ENCODE measurements at regions not wholly inside any gene's neighbourhood (a gene's known extent, or its start where the extent isn't known, plus 50 kb on each side); places are given as distances from the start of the nearest gene placed in this dataset.

DNA sequence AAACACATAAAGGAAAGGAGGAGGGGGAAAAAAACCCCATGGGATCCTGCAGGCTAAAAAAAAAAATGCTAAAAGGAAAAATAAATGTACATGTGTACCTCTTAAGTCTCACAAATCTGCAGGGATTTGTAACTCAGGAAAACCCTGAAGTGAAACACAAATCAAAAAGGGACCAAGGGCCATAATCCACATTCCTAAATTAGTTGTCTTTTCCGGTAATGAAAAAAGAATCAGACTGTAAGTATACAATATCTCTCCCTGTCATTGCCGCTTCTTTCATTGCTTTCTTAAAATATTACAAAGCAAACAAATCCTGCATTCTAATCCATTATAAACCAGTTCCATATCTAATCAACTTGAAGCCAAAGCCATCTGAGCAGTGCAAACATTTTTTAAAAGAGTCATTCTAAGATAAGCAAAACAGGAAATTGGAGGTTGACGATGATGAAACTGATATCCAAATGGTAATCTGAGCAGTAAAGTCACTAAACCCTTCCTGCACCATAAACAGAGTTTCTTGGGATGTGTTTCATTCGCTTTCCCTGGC is 58.7 kb upstream of the SIM2 start (continued):
- TF ChIP-seq, protein P1, sequence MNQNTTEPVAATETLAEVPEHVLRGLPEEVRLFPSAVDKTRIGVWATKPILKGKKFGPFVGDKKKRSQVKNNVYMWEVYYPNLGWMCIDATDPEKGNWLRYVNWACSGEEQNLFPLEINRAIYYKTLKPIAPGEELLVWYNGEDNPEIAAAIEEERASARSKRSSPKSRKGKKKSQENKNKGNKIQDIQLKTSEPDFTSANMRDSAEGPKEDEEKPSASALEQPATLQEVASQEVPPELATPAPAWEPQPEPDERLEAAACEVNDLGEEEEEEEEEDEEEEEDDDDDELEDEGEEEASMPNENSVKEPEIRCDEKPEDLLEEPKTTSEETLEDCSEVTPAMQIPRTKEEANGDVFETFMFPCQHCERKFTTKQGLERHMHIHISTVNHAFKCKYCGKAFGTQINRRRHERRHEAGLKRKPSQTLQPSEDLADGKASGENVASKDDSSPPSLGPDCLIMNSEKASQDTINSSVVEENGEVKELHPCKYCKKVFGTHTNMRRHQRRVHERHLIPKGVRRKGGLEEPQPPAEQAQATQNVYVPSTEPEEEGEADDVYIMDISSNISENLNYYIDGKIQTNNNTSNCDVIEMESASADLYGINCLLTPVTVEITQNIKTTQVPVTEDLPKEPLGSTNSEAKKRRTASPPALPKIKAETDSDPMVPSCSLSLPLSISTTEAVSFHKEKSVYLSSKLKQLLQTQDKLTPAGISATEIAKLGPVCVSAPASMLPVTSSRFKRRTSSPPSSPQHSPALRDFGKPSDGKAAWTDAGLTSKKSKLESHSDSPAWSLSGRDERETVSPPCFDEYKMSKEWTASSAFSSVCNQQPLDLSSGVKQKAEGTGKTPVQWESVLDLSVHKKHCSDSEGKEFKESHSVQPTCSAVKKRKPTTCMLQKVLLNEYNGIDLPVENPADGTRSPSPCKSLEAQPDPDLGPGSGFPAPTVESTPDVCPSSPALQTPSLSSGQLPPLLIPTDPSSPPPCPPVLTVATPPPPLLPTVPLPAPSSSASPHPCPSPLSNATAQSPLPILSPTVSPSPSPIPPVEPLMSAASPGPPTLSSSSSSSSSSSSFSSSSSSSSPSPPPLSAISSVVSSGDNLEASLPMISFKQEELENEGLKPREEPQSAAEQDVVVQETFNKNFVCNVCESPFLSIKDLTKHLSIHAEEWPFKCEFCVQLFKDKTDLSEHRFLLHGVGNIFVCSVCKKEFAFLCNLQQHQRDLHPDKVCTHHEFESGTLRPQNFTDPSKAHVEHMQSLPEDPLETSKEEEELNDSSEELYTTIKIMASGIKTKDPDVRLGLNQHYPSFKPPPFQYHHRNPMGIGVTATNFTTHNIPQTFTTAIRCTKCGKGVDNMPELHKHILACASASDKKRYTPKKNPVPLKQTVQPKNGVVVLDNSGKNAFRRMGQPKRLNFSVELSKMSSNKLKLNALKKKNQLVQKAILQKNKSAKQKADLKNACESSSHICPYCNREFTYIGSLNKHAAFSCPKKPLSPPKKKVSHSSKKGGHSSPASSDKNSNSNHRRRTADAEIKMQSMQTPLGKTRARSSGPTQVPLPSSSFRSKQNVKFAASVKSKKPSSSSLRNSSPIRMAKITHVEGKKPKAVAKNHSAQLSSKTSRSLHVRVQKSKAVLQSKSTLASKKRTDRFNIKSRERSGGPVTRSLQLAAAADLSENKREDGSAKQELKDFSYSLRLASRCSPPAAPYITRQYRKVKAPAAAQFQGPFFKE (tag by site-specific recombination; IDR thresholded peaks at IDR 0.05; ENCODE audit: borderline replicate concordance): no peak
- TF ChIP-seq ZNF777 (tag by site-specific recombination; IDR thresholded peaks at IDR 0.05; ENCODE audit: borderline replicate concordance) (no peak), HOXA7 (CRISPR knock-in tag; IDR thresholded peaks at IDR 0.05; ENCODE audit: borderline replicate concordance) (no peak), FEZF1 (tag by site-specific recombination; IDR thresholded peaks at IDR 0.05) (peak; percentile 89), ZNF544 (tag by site-specific recombination; IDR thresholded peaks at IDR 0.05) (no peak), SCRT2 (tag by site-specific recombination; IDR thresholded peaks at IDR 0.05) (no peak), WT1 (tag by site-specific recombination; IDR thresholded peaks at IDR 0.05) (peak; percentile 41; the same call in 1 of the 2 replicates), KLF10 (tag by site-specific recombination; IDR thresholded peaks at IDR 0.05) (peak; percentile 33; the same call in 1 of the 2 replicates), ZEB2 (tag by site-specific recombination; IDR thresholded peaks at IDR 0.05) (0 out of 2 replicates have a peak, but pooled peaks have one; percentile 49), ZNF140 (tag by site-specific recombination; IDR thresholded peaks at IDR 0.05) (no peak), GFI1B (tag by site-specific recombination; IDR thresholded peaks at IDR 0.05) (peak; percentile 85; the same call in 1 of the 2 replicates), SETDB1 (IDR thresholded peaks at IDR 0.05; ENCODE audit: insufficient read length, low read length) (peak; percentile 37), ZBTB21 (tag by site-specific recombination; IDR thresholded peaks at IDR 0.05) (no peak), ZXDB (tag by site-specific recombination; IDR thresholded peaks at IDR 0.05) (peak; percentile 86)
- TF ChIP-seq, protein P2, sequence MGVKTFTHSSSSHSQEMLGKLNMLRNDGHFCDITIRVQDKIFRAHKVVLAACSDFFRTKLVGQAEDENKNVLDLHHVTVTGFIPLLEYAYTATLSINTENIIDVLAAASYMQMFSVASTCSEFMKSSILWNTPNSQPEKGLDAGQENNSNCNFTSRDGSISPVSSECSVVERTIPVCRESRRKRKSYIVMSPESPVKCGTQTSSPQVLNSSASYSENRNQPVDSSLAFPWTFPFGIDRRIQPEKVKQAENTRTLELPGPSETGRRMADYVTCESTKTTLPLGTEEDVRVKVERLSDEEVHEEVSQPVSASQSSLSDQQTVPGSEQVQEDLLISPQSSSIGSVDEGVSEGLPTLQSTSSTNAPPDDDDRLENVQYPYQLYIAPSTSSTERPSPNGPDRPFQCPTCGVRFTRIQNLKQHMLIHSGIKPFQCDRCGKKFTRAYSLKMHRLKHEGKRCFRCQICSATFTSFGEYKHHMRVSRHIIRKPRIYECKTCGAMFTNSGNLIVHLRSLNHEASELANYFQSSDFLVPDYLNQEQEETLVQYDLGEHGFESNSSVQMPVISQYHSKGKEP (tag by site-specific recombination; IDR thresholded peaks at IDR 0.05): peak; percentile 36; the same call in 1 of the 2 replicates
- TF ChIP-seq, protein P3, sequence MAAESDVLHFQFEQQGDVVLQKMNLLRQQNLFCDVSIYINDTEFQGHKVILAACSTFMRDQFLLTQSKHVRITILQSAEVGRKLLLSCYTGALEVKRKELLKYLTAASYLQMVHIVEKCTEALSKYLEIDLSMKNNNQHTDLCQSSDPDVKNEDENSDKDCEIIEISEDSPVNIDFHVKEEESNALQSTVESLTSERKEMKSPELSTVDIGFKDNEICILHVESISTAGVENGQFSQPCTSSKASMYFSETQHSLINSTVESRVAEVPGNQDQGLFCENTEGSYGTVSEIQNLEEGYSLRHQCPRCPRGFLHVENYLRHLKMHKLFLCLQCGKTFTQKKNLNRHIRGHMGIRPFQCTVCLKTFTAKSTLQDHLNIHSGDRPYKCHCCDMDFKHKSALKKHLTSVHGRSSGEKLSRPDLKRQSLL (tag by site-specific recombination; IDR thresholded peaks at IDR 0.05): no peak
- TF ChIP-seq, protein P4, sequence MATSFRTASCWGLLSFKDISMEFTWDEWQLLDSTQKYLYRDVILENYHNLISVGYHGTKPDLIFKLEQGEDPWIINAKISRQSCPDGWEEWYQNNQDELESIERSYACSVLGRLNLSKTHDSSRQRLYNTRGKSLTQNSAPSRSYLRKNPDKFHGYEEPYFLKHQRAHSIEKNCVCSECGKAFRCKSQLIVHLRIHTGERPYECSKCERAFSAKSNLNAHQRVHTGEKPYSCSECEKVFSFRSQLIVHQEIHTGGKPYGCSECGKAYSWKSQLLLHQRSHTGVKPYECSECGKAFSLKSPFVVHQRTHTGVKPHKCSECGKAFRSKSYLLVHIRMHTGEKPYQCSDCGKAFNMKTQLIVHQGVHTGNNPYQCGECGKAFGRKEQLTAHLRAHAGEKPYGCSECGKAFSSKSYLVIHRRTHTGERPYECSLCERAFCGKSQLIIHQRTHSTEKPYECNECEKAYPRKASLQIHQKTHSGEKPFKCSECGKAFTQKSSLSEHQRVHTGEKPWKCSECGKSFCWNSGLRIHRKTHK (tag by site-specific recombination; IDR thresholded peaks at IDR 0.05): no peak
- TF ChIP-seq, protein P5, sequence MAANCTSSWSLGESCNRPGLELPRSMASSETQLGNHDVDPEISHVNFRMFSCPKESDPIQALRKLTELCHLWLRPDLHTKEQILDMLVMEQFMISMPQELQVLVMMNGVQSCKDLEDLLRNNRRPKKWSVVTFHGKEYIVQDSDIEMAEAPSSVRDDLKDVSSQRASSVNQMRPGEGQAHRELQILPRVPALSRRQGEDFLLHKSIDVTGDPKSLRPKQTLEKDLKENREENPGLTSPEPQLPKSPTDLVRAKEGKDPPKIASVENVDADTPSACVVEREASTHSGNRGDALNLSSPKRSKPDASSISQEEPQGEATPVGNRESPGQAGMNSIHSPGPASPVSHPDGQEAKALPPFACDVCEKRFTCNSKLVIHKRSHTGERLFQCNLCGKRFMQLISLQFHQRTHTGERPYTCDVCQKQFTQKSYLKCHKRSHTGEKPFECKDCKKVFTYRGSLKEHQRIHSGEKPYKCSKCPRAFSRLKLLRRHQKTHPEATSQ (tag by site-specific recombination; IDR thresholded peaks at IDR 0.05): no peak
- TF ChIP-seq, protein P6, sequence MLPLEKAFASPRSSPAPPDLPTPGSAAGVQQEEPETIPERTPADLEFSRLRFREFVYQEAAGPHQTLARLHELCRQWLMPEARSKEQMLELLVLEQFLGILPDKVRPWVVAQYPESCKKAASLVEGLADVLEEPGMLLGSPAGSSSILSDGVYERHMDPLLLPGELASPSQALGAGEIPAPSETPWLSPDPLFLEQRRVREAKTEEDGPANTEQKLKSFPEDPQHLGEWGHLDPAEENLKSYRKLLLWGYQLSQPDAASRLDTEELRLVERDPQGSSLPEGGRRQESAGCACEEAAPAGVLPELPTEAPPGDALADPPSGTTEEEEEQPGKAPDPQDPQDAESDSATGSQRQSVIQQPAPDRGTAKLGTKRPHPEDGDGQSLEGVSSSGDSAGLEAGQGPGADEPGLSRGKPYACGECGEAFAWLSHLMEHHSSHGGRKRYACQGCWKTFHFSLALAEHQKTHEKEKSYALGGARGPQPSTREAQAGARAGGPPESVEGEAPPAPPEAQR (tag by site-specific recombination; IDR thresholded peaks at IDR 0.05): no peak
- TF ChIP-seq, protein P7, sequence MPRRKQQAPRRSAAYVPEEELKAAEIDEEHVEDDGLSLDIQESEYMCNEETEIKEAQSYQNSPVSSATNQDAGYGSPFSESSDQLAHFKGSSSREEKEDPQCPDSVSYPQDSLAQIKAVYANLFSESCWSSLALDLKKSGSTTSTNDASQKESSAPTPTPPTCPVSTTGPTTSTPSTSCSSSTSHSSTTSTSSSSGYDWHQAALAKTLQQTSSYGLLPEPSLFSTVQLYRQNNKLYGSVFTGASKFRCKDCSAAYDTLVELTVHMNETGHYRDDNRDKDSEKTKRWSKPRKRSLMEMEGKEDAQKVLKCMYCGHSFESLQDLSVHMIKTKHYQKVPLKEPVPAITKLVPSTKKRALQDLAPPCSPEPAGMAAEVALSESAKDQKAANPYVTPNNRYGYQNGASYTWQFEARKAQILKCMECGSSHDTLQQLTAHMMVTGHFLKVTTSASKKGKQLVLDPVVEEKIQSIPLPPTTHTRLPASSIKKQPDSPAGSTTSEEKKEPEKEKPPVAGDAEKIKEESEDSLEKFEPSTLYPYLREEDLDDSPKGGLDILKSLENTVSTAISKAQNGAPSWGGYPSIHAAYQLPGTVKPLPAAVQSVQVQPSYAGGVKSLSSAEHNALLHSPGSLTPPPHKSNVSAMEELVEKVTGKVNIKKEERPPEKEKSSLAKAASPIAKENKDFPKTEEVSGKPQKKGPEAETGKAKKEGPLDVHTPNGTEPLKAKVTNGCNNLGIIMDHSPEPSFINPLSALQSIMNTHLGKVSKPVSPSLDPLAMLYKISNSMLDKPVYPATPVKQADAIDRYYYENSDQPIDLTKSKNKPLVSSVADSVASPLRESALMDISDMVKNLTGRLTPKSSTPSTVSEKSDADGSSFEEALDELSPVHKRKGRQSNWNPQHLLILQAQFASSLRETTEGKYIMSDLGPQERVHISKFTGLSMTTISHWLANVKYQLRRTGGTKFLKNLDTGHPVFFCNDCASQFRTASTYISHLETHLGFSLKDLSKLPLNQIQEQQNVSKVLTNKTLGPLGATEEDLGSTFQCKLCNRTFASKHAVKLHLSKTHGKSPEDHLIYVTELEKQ (tag by site-specific recombination; IDR thresholded peaks at IDR 0.05; ENCODE audit: borderline replicate concordance): peak; percentile 55; the same call in 1 of the 2 replicates

Data from HEK293 (cell line).